HFFc6 (cell line): ENCODE measurements at regions not wholly inside any gene's neighbourhood (a gene's known extent, or its start where the extent isn't known, plus 50 kb on each side); places are given as distances from the start of the nearest gene placed in this dataset.

ENCODE experiments used
- DNase-seq: peaks from one replicate; pipeline ENCODE4 v3.0.0-alpha.2; 2018
- H3K27ac Mint-ChIP-seq: 2 replicates; pipeline ENCODE4 v1.8.0; 2020; ENCODE audit warnings: mild to moderate bottlenecking, mixed read lengths
- H3K27me3 Mint-ChIP-seq: 2 replicates; pipeline ENCODE4 v1.8.0; 2021; ENCODE audit warnings: mild to moderate bottlenecking, moderate library complexity, mixed read lengths; ENCODE audit not compliant: insufficient read depth
- H3K36me3 Mint-ChIP-seq: 2 replicates; pipeline ENCODE4 v1.8.0; 2021; ENCODE audit warnings: low read depth, mixed read lengths
- H3K4me1 Mint-ChIP-seq: 2 replicates; pipeline ENCODE4 v1.8.0; 2020; ENCODE audit warnings: low read depth, mixed read lengths
- H3K4me3 Mint-ChIP-seq: 2 replicates; pipeline ENCODE4 v1.8.0; 2020; ENCODE audit warnings: mild to moderate bottlenecking, moderate library complexity, mixed read lengths
- H3K9me3 Mint-ChIP-seq: 2 replicates; pipeline ENCODE4 v1.8.0; 2020; ENCODE audit warnings: mild to moderate bottlenecking, mixed read lengths
- CTCF ChIP-seq: fragments of 200-600 bp; sonication (generic); IDR thresholded peaks from 2 replicates; pipeline ENCODE4 v1.5.0; 2021; ENCODE audit warnings: antibody characterized with exemption, mild to moderate bottlenecking

DNA sequence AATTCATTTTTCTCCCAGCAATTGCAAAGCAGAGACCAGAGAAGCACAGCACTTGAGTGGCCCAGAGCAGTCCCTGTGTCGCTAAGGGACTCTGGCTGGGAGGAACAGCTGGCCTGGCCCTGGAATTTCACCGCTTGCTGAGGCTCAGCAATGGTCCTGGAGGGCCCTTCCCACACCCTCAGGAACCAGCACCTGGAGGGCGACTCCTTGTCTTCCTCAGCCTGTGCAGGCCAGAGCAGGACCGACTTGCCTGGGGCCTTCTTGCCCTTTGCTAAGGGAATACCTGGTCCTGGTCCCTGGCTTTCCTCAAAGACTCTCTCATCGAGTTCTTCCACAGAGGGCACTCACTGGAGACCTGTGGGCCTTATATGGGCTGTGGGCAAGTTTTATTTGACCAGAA lies 294.6 kb downstream of the RPLP1 start:
- Mint-ChIP-seq H3K9me3 (peaks cover 6% of the 10 kb centered on the region; the same call in 1 of the 2 replicates), H3K27ac (no peak overlapping the region)
- no peak for TF ChIP-seq CTCF

GRCh38 chr15:69748131-69748530 lies 295.5 kb downstream of the RPLP1 start:
- no peak for DNase-seq
- peaks cover 30% of the 10 kb centered on the region for H3K27me3 Mint-ChIP-seq
- H3K4me3 Mint-ChIP-seq, result no peak overlapping the region
- no peak overlapping the region for H3K27ac Mint-ChIP-seq
- no peak for TF ChIP-seq CTCF
- H3K36me3 Mint-ChIP-seq, result peaks cover 11% of the 10 kb centered on the region
- peaks cover 11% of the 10 kb centered on the region for H3K9me3 Mint-ChIP-seq
- H3K4me1 Mint-ChIP-seq, result peaks cover 15% of the 10 kb centered on the region

More for the DNA sequence above, 294.6 kb downstream of the RPLP1 start:
- H3K36me3 Mint-ChIP-seq, result peaks cover 5% of the 10 kb centered on the region; the same call in 1 of the 2 replicates
- no peak for DNase-seq
- H3K4me1 Mint-ChIP-seq, result peaks cover 15% of the 10 kb centered on the region
- H3K4me3 Mint-ChIP-seq, result no peak overlapping the region
- H3K27me3 Mint-ChIP-seq, result peaks cover 37% of the 10 kb centered on the region

DNA sequence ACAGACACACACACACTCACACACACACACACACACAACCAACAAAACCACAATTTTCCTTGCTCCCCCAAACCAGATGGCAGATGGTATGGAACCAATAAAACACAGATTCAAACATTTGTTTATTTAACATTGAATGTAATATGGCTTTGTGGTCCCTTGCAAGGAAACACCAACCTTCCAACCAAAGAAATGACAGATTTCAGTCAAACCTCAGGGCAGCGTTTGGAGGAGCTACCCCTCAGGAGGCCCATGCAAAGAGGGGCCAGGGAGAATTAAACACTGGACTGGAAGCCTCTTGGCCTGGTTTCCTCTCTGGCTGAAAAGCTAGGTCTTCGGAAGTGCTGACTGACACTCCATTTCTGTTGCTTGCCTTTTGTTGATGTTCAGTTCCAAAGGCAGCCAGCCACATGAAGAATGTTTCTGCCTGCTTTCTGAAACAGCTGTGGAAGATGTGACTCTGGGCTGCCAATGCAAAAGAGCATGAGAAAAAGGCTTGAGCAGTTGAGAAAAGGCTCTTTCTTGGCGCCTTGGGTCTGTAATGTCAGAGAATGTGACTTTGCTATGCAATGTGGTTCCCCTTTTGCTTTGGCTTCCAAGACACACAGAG lies 296.1 kb downstream of the RPLP1 start:
- Mint-ChIP-seq H3K4me1 (peaks cover 15% of the 10 kb centered on the region), H3K27ac (no peak overlapping the region), H3K27me3 (peaks cover 27% of the 10 kb centered on the region), H3K9me3 (peaks cover 16% of the 10 kb centered on the region), H3K36me3 (peaks cover 15% of the 10 kb centered on the region), H3K4me3 (no peak overlapping the region)
- no peak for DNase-seq
- no peak for TF ChIP-seq CTCF

DNA sequence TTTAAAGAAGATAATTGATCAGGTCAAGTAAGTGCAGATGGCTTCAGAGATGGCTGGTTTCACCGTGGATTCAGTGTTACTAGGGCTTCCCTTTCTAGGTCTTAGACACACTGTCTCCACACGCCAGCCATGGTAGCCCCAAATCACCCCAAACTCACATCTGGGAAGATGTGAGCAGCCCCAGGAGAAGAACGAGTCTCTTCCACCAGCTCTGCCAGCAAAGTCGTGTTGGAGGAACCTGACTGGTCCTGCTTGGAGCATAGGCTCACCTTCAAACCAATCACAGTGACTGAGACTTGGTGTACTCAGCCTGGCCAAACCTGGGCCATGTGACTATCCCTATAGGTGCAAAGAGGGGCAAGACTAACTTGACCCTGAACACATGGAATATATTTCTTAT lies 296.7 kb downstream of the RPLP1 start:
- Mint-ChIP-seq H3K27me3 (peaks cover 21% of the 10 kb centered on the region), H3K9me3 (peaks cover 16% of the 10 kb centered on the region), H3K27ac (no peak overlapping the region), H3K4me3 (no peak overlapping the region), H3K4me1 (peaks cover 15% of the 10 kb centered on the region), H3K36me3 (peaks cover 15% of the 10 kb centered on the region)
- DNase-seq, result no peak
- no peak for TF ChIP-seq CTCF

GRCh38 chr15:69749797-69750196 lies 297.2 kb downstream of the RPLP1 start:
- Mint-ChIP-seq H3K4me3 (no peak overlapping the region), H3K36me3 (peaks cover 15% of the 10 kb centered on the region), H3K27ac (no peak overlapping the region), H3K9me3 (peaks cover 16% of the 10 kb centered on the region), H3K27me3 (peaks cover 18% of the 10 kb centered on the region), H3K4me1 (peaks cover 15% of the 10 kb centered on the region)
- no peak for DNase-seq
- peak; percentile 60 for TF ChIP-seq CTCF
